ENCODE measurements at regions not wholly inside any gene's neighbourhood (a gene's known extent, or its start where the extent isn't known, plus 50 kb on each side); places are given as distances from the start of the nearest gene placed in this dataset.

- Histone ChIP-seq H3K27ac (ENCODE audit: low read length) (no peak overlapping the region), H3K4me1 (ENCODE audit: control insufficient read depth, low read depth, low read length) (peaks cover 64% of the 10 kb centered on the region)
Measured at GRCh38 chr13:105282406-105283285, 1252.8 kb downstream of the EFNB2 start.

GRCh38 chr13:105278943-105279381, 1256.5 kb downstream of the EFNB2 start:
- Histone ChIP-seq H3K27me3 (ENCODE audit: control insufficient read depth, insufficient read depth, low read length) (no peaks in the 10 kb centered on the region), H3K4me3 (ENCODE audit: low read length) (peak overlapping the region; percentile 13), H3K36me3 (ENCODE audit: control insufficient read depth, low read depth, low read length) (no peaks in the 10 kb centered on the region), H3K4me1 (ENCODE audit: control insufficient read depth, low read depth, low read length) (peaks cover 53% of the 10 kb centered on the region), H3K27ac (ENCODE audit: low read length) (peak overlapping the region; percentile 43), H3K9ac (ENCODE audit: low read length) (no peak overlapping the region), H3K9me3 (ENCODE audit: control insufficient read depth, low read depth, low read length) (no peaks in the 10 kb centered on the region)

More at GRCh38 chr13:105282406-105283285, 1252.8 kb downstream of the EFNB2 start:
- H3K9me3 ChIP-seq (ENCODE audit: control insufficient read depth, low read depth, low read length): no peaks in the 10 kb centered on the region
- H3K27me3 ChIP-seq (ENCODE audit: control insufficient read depth, insufficient read depth, low read length): no peaks in the 10 kb centered on the region
- no peaks in the 10 kb centered on the region for H3K36me3 ChIP-seq (ENCODE audit: control insufficient read depth, low read depth, low read length)
- H3K4me3 ChIP-seq (ENCODE audit: low read length): no peak overlapping the region
- H3K9ac ChIP-seq (ENCODE audit: low read length): no peak overlapping the region

- Histone ChIP-seq H3K4me1 (ENCODE audit: control insufficient read depth, low read depth, low read length) (peaks cover 30% of the 10 kb centered on the region), H3K4me3 (ENCODE audit: low read length) (no peak overlapping the region), H3K27me3 (ENCODE audit: control insufficient read depth, insufficient read depth, low read length) (no peaks in the 10 kb centered on the region), H3K9me3 (ENCODE audit: control insufficient read depth, low read depth, low read length) (no peaks in the 10 kb centered on the region), H3K36me3 (ENCODE audit: control insufficient read depth, low read depth, low read length) (no peaks in the 10 kb centered on the region), H3K9ac (ENCODE audit: low read length) (no peak overlapping the region), H3K27ac (ENCODE audit: low read length) (no peak overlapping the region)
Measured at GRCh38 chr13:105276571-105276970, 1258.9 kb downstream of the EFNB2 start.

- H3K36me3 ChIP-seq (ENCODE audit: control insufficient read depth, low read depth, low read length): no peaks in the 10 kb centered on the region
- H3K4me3 ChIP-seq (ENCODE audit: low read length): no peak overlapping the region
- no peaks in the 10 kb centered on the region for H3K9me3 ChIP-seq (ENCODE audit: control insufficient read depth, low read depth, low read length)
- H3K4me1 ChIP-seq (ENCODE audit: control insufficient read depth, low read depth, low read length): peaks cover 3% of the 10 kb centered on the region
- H3K27ac ChIP-seq (ENCODE audit: low read length): no peak overlapping the region
- H3K27me3 ChIP-seq (ENCODE audit: control insufficient read depth, insufficient read depth, low read length): no peaks in the 10 kb centered on the region
- no peak overlapping the region for H3K9ac ChIP-seq (ENCODE audit: low read length)
Measured at GRCh38 chr13:105273665-105274222, 1261.7 kb downstream of the EFNB2 start.

GRCh38 chr13:105272660-105273631, 1262.5 kb downstream of the EFNB2 start:
- Histone ChIP-seq H3K27ac (ENCODE audit: low read length) (no peak overlapping the region), H3K36me3 (ENCODE audit: control insufficient read depth, low read depth, low read length) (no peaks in the 10 kb centered on the region), H3K9ac (ENCODE audit: low read length) (no peak overlapping the region), H3K4me1 (ENCODE audit: control insufficient read depth, low read depth, low read length) (no peaks in the 10 kb centered on the region), H3K4me3 (ENCODE audit: low read length) (no peak overlapping the region), H3K27me3 (ENCODE audit: control insufficient read depth, insufficient read depth, low read length) (no peaks in the 10 kb centered on the region), H3K9me3 (ENCODE audit: control insufficient read depth, low read depth, low read length) (no peaks in the 10 kb centered on the region)

GRCh38 chr13:105266615-105267014, 1268.8 kb downstream of the EFNB2 start:
- no peaks in the 10 kb centered on the region for H3K36me3 ChIP-seq (ENCODE audit: control insufficient read depth, low read depth, low read length)
- H3K4me1 ChIP-seq (ENCODE audit: control insufficient read depth, low read depth, low read length): no peaks in the 10 kb centered on the region
- no peak overlapping the region for H3K27ac ChIP-seq (ENCODE audit: low read length)
- no peaks in the 10 kb centered on the region for H3K9me3 ChIP-seq (ENCODE audit: control insufficient read depth, low read depth, low read length)
- no peak overlapping the region for H3K4me3 ChIP-seq (ENCODE audit: low read length)
- no peak overlapping the region for H3K9ac ChIP-seq (ENCODE audit: low read length)
- H3K27me3 ChIP-seq (ENCODE audit: control insufficient read depth, insufficient read depth, low read length): no peaks in the 10 kb centered on the region

- Histone ChIP-seq H3K4me3 (ENCODE audit: low read length) (no peak overlapping the region), H3K36me3 (ENCODE audit: control insufficient read depth, low read depth, low read length) (no peaks in the 10 kb centered on the region), H3K4me1 (ENCODE audit: control insufficient read depth, low read depth, low read length) (no peaks in the 10 kb centered on the region), H3K27me3 (ENCODE audit: control insufficient read depth, insufficient read depth, low read length) (no peaks in the 10 kb centered on the region), H3K9me3 (ENCODE audit: control insufficient read depth, low read depth, low read length) (no peaks in the 10 kb centered on the region), H3K9ac (ENCODE audit: low read length) (no peak overlapping the region), H3K27ac (ENCODE audit: low read length) (no peak overlapping the region)
Measured at GRCh38 chr13:105262579-105262978, 1272.9 kb downstream of the EFNB2 start.

GRCh38 chr13:105259426-105259825, 1276.0 kb downstream of the EFNB2 start:
- Histone ChIP-seq H3K4me1 (ENCODE audit: control insufficient read depth, low read depth, low read length) (no peaks in the 10 kb centered on the region), H3K9me3 (ENCODE audit: control insufficient read depth, low read depth, low read length) (no peaks in the 10 kb centered on the region), H3K4me3 (ENCODE audit: low read length) (no peak overlapping the region)

GRCh38 chr13:105255472-105255871, 1280.0 kb downstream of the EFNB2 start:
- Histone ChIP-seq H3K27ac (ENCODE audit: low read length) (no peak overlapping the region), H3K4me1 (ENCODE audit: control insufficient read depth, low read depth, low read length) (no peaks in the 10 kb centered on the region), H3K9me3 (ENCODE audit: control insufficient read depth, low read depth, low read length) (no peaks in the 10 kb centered on the region), H3K36me3 (ENCODE audit: control insufficient read depth, low read depth, low read length) (no peaks in the 10 kb centered on the region), H3K9ac (ENCODE audit: low read length) (no peak overlapping the region), H3K4me3 (ENCODE audit: low read length) (no peak overlapping the region), H3K27me3 (ENCODE audit: control insufficient read depth, insufficient read depth, low read length) (no peaks in the 10 kb centered on the region)

More at GRCh38 chr13:105259426-105259825, 1276.0 kb downstream of the EFNB2 start:
- H3K27ac ChIP-seq (ENCODE audit: low read length): no peak overlapping the region
- H3K27me3 ChIP-seq (ENCODE audit: control insufficient read depth, insufficient read depth, low read length): no peaks in the 10 kb centered on the region
- H3K36me3 ChIP-seq (ENCODE audit: control insufficient read depth, low read depth, low read length): no peaks in the 10 kb centered on the region
- H3K9ac ChIP-seq (ENCODE audit: low read length): no peak overlapping the region

GRCh38 chr13:105251293-105251692, 1284.2 kb downstream of the EFNB2 start:
- Histone ChIP-seq H3K27ac (ENCODE audit: low read length) (no peak overlapping the region), H3K9me3 (ENCODE audit: control insufficient read depth, low read depth, low read length) (peaks cover 7% of the 10 kb centered on the region), H3K27me3 (ENCODE audit: control insufficient read depth, insufficient read depth, low read length) (no peaks in the 10 kb centered on the region), H3K4me1 (ENCODE audit: control insufficient read depth, low read depth, low read length) (no peaks in the 10 kb centered on the region), H3K9ac (ENCODE audit: low read length) (no peak overlapping the region), H3K36me3 (ENCODE audit: control insufficient read depth, low read depth, low read length) (no peaks in the 10 kb centered on the region), H3K4me3 (ENCODE audit: low read length) (no peak overlapping the region)

- H3K36me3 ChIP-seq (ENCODE audit: control insufficient read depth, low read depth, low read length): no peaks in the 10 kb centered on the region
- peaks cover 7% of the 10 kb centered on the region for H3K9me3 ChIP-seq (ENCODE audit: control insufficient read depth, low read depth, low read length)
- H3K27ac ChIP-seq (ENCODE audit: low read length): no peak overlapping the region
- no peak overlapping the region for H3K4me3 ChIP-seq (ENCODE audit: low read length)
- no peaks in the 10 kb centered on the region for H3K27me3 ChIP-seq (ENCODE audit: control insufficient read depth, insufficient read depth, low read length)
- H3K9ac ChIP-seq (ENCODE audit: low read length): no peak overlapping the region
- no peaks in the 10 kb centered on the region for H3K4me1 ChIP-seq (ENCODE audit: control insufficient read depth, low read depth, low read length)
Measured at GRCh38 chr13:105247830-105248229, 1287.6 kb downstream of the EFNB2 start.
